Prostate gland (tissue), 2 donors: ENCODE measurements at regions not wholly inside any gene's neighbourhood (a gene's known extent, or its start where the extent isn't known, plus 50 kb on each side); places are given as distances from the start of the nearest gene placed in this dataset.

ENCODE experiments used
- DNase-seq: peaks from one replicate; pipeline ENCODE4 v3.0.0-alpha.2; 2019; ENCODE audit warnings: low spot score
- H3K27ac ChIP-seq, 2 donors: fragments of 200-600 bp; sonication (generic); 2 replicates each; pipeline ENCODE4 v1.5.1; 2017 to 2019
- H3K27me3 ChIP-seq: fragments of 200-600 bp; sonication (generic); replicated peaks from 2 replicates; pipeline ENCODE4 v1.5.1; 2019; ENCODE audit not compliant: insufficient read depth
- H3K36me3 ChIP-seq, 2 donors: fragments of 200-600 bp; sonication (generic); 1 replicate in 1 of 2; 2 replicates in 1 of 2; pipeline versions ENCODE4 v1.5.1 to v1.8.1; 2017 to 2019
- H3K4me1 ChIP-seq: fragments of 200-600 bp; sonication (generic); replicated peaks from 2 replicates; pipeline ENCODE4 v1.5.1; 2019
- H3K4me3 ChIP-seq, 2 donors: fragments of 200-600 bp; sonication (generic); 2 replicates each; pipeline ENCODE4 v1.5.1; 2017 to 2019
- H3K9me3 ChIP-seq: fragments of 200-600 bp; sonication (generic); 2 replicates; pipeline ENCODE4 v1.5.1; 2017
- POLR2A ChIP-seq: fragments of 450-650 bp; IDR thresholded peaks from one replicate; pipeline ENCODE4 v1.6.1; 2016; ENCODE audit warnings: antibody characterized with exemption, mild to moderate bottlenecking
- POLR2AphosphoS5 ChIP-seq: sonication (generic); formaldehyde crosslinking; IDR thresholded peaks from one replicate; pipeline ENCODE4 v1.6.1; 2017; ENCODE audit warnings: antibody characterized with exemption
- WGBS: methylation state at CpG from one replicate; pipeline ENCODE4 v1.1.5; 2018; 5-methylcytosine and 5-hydroxymethylcytosine counted together
- intact Hi-C: fragments of 100-400 bp; cut with DNase I; formaldehyde crosslinking; loops from one replicate; pipeline ENCODE4 v1.14.2; 2022
- TF ChIP-seq, protein P1 (sequence below), 4 experiments: fragments of 200-600 bp in 2 of 4; fragments of 450-650 bp in 2 of 4; sonication (generic) in 2 of 4; IDR thresholded peaks; 1 replicate in 3 of 4; 2 replicates in 1 of 4; pipeline ENCODE4 v1.5.1; 2016 to 2019; ENCODE audit warnings: antibody characterized with exemption in 4 of 4, mild to moderate bottlenecking in 2 of 4, moderate library complexity in 2 of 4

DNA sequence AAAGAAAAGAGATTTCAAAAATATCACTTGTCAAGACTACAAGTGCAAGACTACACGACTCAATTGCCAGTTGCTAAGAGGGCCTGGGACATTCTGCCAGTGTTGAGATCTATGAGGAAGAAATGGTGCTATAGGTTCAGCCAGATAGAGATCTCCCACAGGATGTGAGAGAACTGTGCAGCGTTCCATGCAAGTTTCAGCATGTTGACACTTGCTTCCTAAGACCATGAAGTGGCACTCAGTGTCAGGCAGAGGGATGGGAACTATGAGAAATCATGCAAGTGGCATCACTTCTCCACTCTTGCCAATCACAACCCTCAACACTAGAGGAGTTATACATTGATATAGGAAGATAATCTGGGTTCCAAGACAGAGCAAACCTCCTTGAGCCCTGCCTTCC is 210.3 kb downstream of the CHRM2 start:
- no peaks in the 10 kb centered on the region for H3K4me1 ChIP-seq
- no peaks in the 10 kb centered on the region for H3K9me3 ChIP-seq
- intact Hi-C loops: no loop called here
- TF ChIP-seq, protein P1, sequence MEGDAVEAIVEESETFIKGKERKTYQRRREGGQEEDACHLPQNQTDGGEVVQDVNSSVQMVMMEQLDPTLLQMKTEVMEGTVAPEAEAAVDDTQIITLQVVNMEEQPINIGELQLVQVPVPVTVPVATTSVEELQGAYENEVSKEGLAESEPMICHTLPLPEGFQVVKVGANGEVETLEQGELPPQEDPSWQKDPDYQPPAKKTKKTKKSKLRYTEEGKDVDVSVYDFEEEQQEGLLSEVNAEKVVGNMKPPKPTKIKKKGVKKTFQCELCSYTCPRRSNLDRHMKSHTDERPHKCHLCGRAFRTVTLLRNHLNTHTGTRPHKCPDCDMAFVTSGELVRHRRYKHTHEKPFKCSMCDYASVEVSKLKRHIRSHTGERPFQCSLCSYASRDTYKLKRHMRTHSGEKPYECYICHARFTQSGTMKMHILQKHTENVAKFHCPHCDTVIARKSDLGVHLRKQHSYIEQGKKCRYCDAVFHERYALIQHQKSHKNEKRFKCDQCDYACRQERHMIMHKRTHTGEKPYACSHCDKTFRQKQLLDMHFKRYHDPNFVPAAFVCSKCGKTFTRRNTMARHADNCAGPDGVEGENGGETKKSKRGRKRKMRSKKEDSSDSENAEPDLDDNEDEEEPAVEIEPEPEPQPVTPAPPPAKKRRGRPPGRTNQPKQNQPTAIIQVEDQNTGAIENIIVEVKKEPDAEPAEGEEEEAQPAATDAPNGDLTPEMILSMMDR (IDR thresholded peaks at IDR 0.05): no peak
- TF ChIP-seq POLR2A (no peak), POLR2AphosphoS5 (no peak)
- no peaks in the 10 kb centered on the region for H3K36me3 ChIP-seq
- no peak for DNase-seq
- no peak overlapping the region for H3K4me3 ChIP-seq
- H3K27me3 ChIP-seq: no peaks in the 10 kb centered on the region
- H3K27ac ChIP-seq: no peak overlapping the region
- WGBS: 45% methylated on average over 2 of the region's 2 CpGs

DNA sequence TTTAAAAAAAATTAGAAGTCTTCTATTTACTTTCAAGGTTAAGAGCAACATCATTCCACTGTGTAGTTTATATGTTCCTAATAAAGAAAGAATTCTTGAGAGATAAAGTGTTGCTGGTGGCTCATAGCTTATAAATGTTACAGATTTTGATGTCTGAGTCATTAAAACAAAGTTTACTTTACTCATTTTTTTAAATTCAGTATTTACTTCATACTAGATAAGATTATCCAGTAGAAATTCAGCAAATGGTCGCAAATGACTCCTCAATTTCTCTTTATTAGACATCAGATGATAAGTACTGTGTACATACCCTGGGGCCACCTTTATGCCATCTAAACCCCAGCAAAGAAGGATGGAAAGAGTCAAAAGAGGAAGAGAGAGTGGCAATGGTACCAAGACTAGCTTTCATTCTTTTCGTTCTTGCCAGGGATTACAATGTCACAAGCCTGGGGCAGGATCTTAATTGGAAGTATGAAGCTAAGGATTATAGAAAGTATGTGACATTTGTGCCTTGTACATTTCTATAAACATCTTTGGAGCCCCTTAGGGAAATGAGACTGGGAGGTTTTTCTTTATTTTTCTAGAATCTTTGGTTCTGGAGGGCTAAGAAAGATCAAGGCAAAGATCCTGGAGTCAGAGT is 206.1 kb downstream of the CHRM2 start:
- no peak for DNase-seq
- intact Hi-C loops: no loop called here
- no peaks in the 10 kb centered on the region for H3K36me3 ChIP-seq
- WGBS: 46% methylated on average over 2 of the region's 2 CpGs
- H3K4me3 ChIP-seq: no peak overlapping the region
- no peaks in the 10 kb centered on the region for H3K27me3 ChIP-seq
- H3K27ac ChIP-seq: no peak overlapping the region
- TF ChIP-seq POLR2A (no peak), POLR2AphosphoS5 (no peak)
- TF ChIP-seq, protein P1 (IDR thresholded peaks at IDR 0.05): no peak
- H3K9me3 ChIP-seq: no peaks in the 10 kb centered on the region
- H3K4me1 ChIP-seq: no peaks in the 10 kb centered on the region

DNA sequence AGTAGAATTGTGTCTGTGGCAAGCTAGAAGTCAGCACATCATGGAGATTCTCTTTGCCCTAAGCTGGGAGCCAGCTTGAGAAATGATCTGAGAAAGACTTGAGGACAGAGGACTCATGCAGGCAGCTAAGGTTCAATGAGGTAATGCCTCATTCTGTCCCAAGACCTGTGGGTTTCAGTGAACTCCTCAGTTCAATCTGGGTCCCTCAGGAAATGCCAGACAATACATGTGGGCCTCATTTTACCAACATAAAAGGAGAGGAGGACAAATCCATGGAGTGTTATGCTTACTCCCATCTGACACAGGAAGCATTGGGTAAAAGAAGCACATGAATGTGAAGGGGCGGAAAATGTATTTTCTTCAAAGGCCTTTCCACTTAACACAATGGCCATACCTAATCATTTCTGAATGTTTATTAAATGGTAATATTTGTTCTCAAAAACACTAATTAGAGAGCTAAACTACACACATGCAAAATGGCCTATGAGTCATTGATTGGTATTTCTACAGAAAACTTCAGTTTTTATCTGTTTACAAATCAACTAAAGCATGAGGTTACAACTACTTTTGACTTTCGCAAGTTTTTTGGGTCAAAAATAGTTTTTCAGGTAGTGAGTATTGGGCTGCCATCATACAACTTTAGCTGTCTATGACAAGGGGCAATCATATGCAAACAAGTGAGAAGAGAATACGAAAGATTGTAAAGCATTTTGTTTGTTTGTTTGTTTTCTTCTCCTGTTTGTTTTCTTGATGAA is 205.3 kb downstream of the CHRM2 start:
- WGBS: 81% methylated on average over 3 of the region's 3 CpGs
- H3K4me3 ChIP-seq: no peak overlapping the region

More for the DNA sequence above, 205.3 kb downstream of the CHRM2 start:
- intact Hi-C loops: no loop called here
- DNase-seq: no peak
- Histone ChIP-seq H3K9me3 (no peaks in the 10 kb centered on the region), H3K4me1 (no peaks in the 10 kb centered on the region), H3K27ac (no peak overlapping the region), H3K36me3 (no peaks in the 10 kb centered on the region), H3K27me3 (no peaks in the 10 kb centered on the region)
- TF ChIP-seq, protein P1 (IDR thresholded peaks at IDR 0.05): no peak
- no peak for TF ChIP-seq POLR2AphosphoS5
- TF ChIP-seq POLR2A: no peak
